Ectodermal cell (in vitro differentiated cells): ENCODE measurements at regions not wholly inside any gene's neighbourhood (a gene's known extent, or its start where the extent isn't known, plus 50 kb on each side); places are given as distances from the start of the nearest gene placed in this dataset.

ENCODE experiments used
- H3K27ac ChIP-seq: 2 replicates; pipeline ENCODE4 v1.7.0; 2013; ENCODE audit warnings: mild to moderate bottlenecking, low read depth, low read length; ENCODE audit not compliant: insufficient read depth, poor library complexity, severe bottlenecking
- H3K27me3 ChIP-seq: 2 replicates; pipeline ENCODE4 v1.7.0; 2013; ENCODE audit warnings: mild to moderate bottlenecking, low read length; ENCODE audit not compliant: insufficient read depth, control insufficient read depth, poor library complexity, severe bottlenecking
- H3K36me3 ChIP-seq: one replicate; pipeline ENCODE4 v1.7.0; 2013; ENCODE audit warnings: low read length; ENCODE audit not compliant: control insufficient read depth, insufficient read depth
- H3K4me1 ChIP-seq: one replicate; pipeline ENCODE4 v1.7.0; 2013; ENCODE audit warnings: low read length; ENCODE audit not compliant: control insufficient read depth, insufficient read depth
- H3K4me3 ChIP-seq: 2 replicates; pipeline ENCODE4 v1.7.0; 2013; ENCODE audit warnings: low read depth, low read length, control low read depth; ENCODE audit not compliant: insufficient read depth
- H3K9me3 ChIP-seq: 2 replicates; pipeline ENCODE4 v1.7.0; 2013; ENCODE audit warnings: mild to moderate bottlenecking, low read length, moderate library complexity; ENCODE audit not compliant: control insufficient read depth
- WGBS, 2 experiments: methylation state at CpG; one replicate each; pipeline ENCODE4 v1.1.7; 2013; ENCODE audit warnings: missing lambda C conversion rate in 2 of 2; 5-methylcytosine and 5-hydroxymethylcytosine counted together

DNA sequence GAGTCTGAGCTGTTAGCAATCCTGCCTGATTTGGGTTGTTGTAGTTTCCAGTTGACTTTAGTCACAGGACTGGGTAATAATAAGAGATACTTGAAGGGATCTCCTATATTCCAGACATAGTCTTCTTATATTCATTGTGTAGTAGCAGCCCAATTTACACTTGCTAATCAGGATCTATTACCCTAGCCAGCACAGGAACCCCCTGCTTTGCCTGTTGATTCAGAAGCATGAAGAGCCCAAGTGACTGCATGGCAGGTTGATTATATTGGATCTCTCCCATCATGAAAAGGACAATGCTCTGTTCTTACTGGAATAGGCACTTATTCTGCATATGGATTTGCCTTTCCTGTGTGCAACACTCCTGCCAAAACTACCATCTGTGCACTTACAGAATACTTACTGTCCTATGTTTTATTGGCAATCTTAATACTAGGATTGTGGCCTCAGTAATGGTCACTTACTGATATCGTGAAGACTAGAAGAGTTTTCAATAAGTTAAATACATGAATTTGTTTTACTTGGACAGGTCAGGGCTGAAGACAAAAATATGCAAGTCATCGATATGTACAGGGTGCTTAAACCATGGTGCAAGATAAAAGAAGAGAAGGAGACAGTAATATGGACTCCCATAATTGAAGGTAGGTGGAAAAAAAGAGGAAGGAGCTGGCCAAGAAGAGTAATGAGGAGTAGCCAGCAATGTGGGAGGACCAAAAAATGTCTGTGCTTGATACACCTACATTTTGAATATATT, 304.1 kb downstream of the MCTP2 start:
- Histone ChIP-seq H3K4me3 (no peak overlapping the region), H3K27ac (no peak overlapping the region), H3K36me3 (no peaks in the 10 kb centered on the region), H3K9me3 (no peaks in the 10 kb centered on the region), H3K4me1 (no peaks in the 10 kb centered on the region), H3K27me3 (no peaks in the 10 kb centered on the region)
- WGBS, 2 experiments, result 93 to 95% methylated on average over 2 of the region's 2 CpGs

DNA sequence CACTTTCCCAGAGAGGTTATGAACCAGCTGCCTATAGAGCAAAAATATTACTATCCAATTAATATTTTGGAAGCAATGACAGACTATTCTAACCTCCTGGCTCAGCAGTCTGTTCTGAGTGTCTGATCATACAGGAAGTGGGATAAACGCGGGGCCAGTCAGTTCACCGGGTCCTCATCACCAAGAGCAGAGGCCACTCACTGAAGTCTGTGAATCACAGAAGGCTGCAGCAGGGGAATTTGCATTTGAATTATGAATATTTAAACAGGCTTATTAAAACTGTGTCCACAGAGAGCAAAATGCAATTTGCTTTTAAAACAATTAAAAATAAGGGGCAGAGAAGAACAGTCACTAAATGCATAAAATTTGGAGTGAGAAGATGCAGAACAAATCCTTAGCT, 305.2 kb downstream of the MCTP2 start:
- H3K27me3 ChIP-seq, result no peaks in the 10 kb centered on the region
- no peak overlapping the region for H3K27ac ChIP-seq
- WGBS, 2 experiments, result 65 to 70% methylated on average over 3 of the region's 3 CpGs
- H3K9me3 ChIP-seq, result no peaks in the 10 kb centered on the region
- no peaks in the 10 kb centered on the region for H3K36me3 ChIP-seq
- H3K4me3 ChIP-seq, result no peak overlapping the region
- no peaks in the 10 kb centered on the region for H3K4me1 ChIP-seq

DNA sequence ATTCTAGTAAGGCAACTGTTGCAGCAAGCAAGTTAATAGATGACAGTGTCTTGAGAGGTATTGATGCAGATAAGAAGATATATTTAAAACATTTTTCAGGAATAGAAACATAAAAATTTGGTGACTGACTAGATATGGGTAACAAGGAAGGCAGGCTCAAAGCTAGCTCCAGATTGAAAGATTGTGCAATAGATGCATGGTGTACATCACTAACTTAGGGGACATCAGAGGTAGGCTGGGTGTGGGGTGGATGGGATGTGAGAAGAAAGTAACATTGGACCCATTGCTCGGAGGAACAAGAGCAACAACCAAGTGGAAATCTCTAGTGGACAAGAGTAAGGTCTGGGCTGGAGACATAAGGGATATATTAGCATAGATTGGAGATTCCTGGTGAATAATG, 306.9 kb downstream of the MCTP2 start:
- Histone ChIP-seq H3K27me3 (no peaks in the 10 kb centered on the region), H3K9me3 (no peaks in the 10 kb centered on the region), H3K36me3 (no peaks in the 10 kb centered on the region), H3K27ac (no peak overlapping the region), H3K4me1 (no peaks in the 10 kb centered on the region), H3K4me3 (no peak overlapping the region)
- WGBS, 2 experiments, result 0% methylated on average over 1 of the region's 1 CpG

DNA sequence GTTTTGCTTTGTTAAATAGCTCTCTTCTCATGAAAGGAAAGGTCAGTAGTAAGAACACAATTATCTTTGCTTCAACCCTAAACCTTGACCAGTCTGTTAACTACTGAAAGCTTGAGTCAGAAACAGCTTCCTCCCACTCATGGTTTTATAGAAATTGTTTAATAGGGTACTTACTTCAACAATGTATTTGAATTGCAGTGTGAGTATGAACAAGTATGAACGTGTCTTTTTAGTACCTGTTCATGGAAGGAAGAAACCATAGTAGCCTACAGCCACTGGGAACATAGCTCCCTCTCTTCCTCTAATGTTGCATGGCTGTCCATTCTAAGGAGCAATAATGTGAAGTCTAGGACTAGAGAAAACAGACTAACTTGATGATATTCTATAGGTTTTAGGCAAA, 311.0 kb downstream of the MCTP2 start:
- H3K27me3 ChIP-seq, result no peaks in the 10 kb centered on the region
- no peaks in the 10 kb centered on the region for H3K9me3 ChIP-seq
- 91 to 95% methylated on average over 1 of the region's 1 CpG for WGBS, 2 experiments
- no peaks in the 10 kb centered on the region for H3K36me3 ChIP-seq
- H3K4me3 ChIP-seq, result no peak overlapping the region
- H3K4me1 ChIP-seq, result no peaks in the 10 kb centered on the region
- H3K27ac ChIP-seq, result no peak overlapping the region

DNA sequence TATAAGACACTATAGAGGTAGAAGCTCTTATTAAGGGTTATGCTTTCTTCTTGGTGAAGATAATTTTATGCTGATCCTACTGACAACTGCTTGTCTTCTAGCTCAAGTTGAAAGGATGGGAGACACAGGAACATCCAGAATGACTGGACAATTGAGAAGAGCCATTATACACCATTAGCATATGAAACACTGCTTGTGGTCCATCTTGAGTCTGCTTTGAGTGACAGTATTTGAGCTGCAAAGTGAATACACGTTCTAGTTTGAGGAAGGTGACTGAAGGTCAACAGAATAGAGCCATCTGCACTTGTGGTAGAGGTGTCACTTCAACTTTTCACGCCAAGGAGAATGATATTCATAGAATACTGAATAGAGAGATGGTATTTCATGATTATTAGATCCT, 315.4 kb downstream of the MCTP2 start:
- WGBS, 2 experiments, result 80 to 81% methylated on average over 2 of the region's 2 CpGs
- Histone ChIP-seq H3K9me3 (no peaks in the 10 kb centered on the region), H3K4me1 (no peaks in the 10 kb centered on the region), H3K27me3 (no peaks in the 10 kb centered on the region), H3K36me3 (no peaks in the 10 kb centered on the region), H3K27ac (no peak overlapping the region), H3K4me3 (no peak overlapping the region)

DNA sequence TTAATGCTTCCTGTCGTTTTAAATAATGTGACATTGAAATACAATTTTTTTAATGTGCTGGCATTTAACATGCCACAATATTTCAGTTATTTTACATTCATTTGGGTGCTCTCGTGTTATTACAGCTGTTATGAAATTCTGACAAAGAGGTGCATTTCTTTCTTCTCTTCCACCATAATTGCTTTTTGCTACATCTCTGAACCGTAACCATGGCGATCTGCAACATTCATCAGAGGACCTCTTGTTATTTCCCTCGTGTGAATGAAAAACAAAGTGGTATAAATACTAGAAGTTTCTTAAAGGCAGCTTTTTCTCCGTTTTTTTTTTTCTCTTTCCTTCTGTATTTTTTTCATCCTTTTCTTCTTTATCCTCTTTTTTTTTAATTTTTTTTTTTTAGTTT, 316.4 kb downstream of the MCTP2 start:
- H3K36me3 ChIP-seq, result no peaks in the 10 kb centered on the region
- no peaks in the 10 kb centered on the region for H3K9me3 ChIP-seq
- no peaks in the 10 kb centered on the region for H3K4me1 ChIP-seq
- WGBS, 2 experiments, result 98 to 100% methylated on average over 4 to 5 of the region's 6 CpGs
- H3K27ac ChIP-seq, result no peak overlapping the region
- no peaks in the 10 kb centered on the region for H3K27me3 ChIP-seq
- H3K4me3 ChIP-seq, result no peak overlapping the region

DNA sequence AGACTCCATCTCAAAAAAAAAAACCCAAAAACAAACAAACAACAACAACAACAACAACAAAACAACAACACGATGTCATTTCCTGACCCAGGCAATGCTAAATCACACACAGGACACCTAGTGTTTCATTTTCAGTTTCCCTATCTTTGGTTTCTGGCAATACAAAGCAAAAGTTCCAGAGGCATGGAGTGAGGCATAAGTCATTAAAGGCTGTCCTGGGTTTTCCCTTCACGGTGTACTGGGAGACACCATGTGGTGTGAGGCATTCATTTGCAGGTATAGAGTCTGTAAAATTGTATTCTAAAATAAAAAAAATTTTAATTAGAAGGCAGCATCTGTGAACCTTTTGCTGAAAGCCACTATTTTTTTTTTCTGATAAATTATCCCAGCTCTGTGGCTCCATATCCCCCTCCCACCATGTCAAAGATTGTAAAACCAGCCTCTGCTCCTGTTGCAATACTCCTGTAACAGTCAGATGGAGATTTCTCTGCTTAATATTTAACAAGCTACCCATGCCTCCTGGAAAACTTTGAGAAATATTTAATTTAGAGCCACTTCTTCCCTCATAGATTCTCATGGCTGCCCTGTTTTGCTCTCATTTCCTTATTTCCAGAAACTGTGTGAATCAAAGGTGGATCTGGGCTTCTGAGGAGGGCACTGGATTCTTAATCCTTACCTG, 324.6 kb downstream of the MCTP2 start:
- Histone ChIP-seq H3K27ac (no peak overlapping the region), H3K4me1 (no peaks in the 10 kb centered on the region), H3K27me3 (no peaks in the 10 kb centered on the region), H3K9me3 (no peaks in the 10 kb centered on the region), H3K36me3 (no peaks in the 10 kb centered on the region), H3K4me3 (no peak overlapping the region)
- 91 to 96% methylated on average over 2 of the region's 2 CpGs for WGBS, 2 experiments

DNA sequence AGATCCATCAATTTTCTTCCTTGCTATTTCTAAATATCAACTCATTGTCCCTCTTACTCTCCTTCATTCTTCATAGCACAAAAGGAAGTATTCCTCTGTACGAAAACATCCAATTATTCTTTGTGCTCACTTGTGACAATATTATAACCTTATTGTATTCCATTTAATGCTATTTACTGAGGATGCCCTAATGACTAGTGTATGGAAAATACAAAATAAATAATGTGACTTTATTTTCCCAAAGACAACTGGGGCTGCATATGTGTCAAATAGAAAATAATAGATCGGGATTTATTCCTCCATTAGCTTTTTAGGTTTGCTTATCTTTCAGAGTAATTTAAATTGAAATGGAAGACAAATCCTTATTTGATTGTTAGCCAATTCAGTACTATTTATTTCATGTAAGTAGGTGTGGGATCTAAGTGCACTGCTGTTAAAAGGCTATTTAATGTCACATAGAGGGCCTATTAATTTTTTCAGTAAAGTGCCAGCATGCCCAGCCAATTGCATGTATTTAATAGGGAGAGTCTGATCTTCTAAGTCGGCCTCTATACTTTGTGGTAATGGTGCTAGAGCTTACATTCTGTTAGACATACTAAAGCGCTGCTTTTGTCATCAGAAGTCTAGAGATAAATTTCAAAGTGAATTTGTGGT, 329.8 kb downstream of the MCTP2 start:
- H3K27ac ChIP-seq, result no peak overlapping the region
- no peaks in the 10 kb centered on the region for H3K9me3 ChIP-seq
- H3K27me3 ChIP-seq, result no peaks in the 10 kb centered on the region
- H3K4me3 ChIP-seq, result no peak overlapping the region
- H3K4me1 ChIP-seq, result no peaks in the 10 kb centered on the region
- 94 to 97% methylated on average over 4 of the region's 4 CpGs for WGBS, 2 experiments
- H3K36me3 ChIP-seq, result no peaks in the 10 kb centered on the region

DNA sequence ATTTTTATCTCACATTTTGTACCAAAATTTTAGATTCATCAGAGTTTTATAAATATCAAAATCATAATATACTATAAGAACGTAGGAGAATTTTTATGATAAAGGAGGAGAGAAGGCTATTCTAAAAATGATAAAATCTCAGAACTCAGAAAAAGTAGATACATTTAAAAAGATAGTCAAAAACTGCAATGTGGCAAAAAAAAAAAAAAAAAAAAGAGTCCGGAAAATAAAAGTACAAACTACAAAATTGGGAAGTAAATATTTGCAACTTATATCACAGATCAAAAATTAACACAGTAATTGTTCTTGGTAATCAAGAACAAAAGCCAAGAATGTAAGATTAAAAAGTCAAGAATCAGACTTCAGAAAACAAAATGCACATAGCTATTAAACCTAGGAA, 332.1 kb downstream of the MCTP2 start:
- H3K4me3 ChIP-seq, result no peak overlapping the region

DNA sequence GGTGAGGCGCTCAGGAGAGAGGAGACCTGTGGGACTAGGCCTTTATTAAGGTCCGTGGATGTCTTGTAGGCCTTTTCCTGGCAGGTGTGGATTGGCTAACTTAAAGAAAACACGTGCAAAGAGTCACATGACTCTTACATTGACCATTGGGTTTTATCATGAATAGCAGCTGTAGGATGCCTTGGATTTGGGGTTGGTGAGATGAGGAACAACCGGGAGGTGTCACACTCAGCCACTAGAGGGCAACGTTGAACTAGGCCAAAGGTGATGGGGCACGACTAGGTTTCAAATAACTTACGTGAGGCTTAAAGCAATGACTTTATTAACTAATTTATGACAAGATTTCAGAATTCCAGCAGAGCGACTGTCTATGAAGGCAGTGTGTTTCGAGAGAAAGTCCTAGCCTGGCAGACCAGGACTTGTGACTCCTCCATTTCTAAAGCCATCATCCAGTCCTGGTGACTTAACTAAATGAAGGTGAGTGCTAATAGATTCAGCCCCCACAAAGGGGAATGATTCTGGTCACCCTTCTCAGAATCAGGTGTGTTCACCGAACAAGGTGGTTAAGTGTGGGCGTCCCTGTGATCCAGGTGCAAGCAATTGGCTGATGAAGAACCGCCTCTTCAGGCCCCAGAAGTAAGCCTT, 345.6 kb downstream of the MCTP2 start:
- H3K36me3 ChIP-seq, result no peaks in the 10 kb centered on the region
- H3K4me1 ChIP-seq, result no peaks in the 10 kb centered on the region
- WGBS, 2 experiments, result 65 to 67% methylated on average over 12 of the region's 12 CpGs
- H3K4me3 ChIP-seq, result no peak overlapping the region
- no peaks in the 10 kb centered on the region for H3K9me3 ChIP-seq
- no peak overlapping the region for H3K27ac ChIP-seq
- H3K27me3 ChIP-seq, result no peaks in the 10 kb centered on the region

More for the DNA sequence above, 332.1 kb downstream of the MCTP2 start:
- Histone ChIP-seq H3K9me3 (no peaks in the 10 kb centered on the region), H3K4me1 (no peaks in the 10 kb centered on the region), H3K36me3 (no peaks in the 10 kb centered on the region), H3K27me3 (no peaks in the 10 kb centered on the region), H3K27ac (no peak overlapping the region)
- no CpG with 5 or more reads among the region's 2 CpGs for WGBS, 2 experiments
